ENCODE measurements at regions not wholly inside any gene's neighbourhood (a gene's known extent, or its start where the extent isn't known, plus 50 kb on each side); places are given as distances from the start of the nearest gene placed in this dataset.

DNA sequence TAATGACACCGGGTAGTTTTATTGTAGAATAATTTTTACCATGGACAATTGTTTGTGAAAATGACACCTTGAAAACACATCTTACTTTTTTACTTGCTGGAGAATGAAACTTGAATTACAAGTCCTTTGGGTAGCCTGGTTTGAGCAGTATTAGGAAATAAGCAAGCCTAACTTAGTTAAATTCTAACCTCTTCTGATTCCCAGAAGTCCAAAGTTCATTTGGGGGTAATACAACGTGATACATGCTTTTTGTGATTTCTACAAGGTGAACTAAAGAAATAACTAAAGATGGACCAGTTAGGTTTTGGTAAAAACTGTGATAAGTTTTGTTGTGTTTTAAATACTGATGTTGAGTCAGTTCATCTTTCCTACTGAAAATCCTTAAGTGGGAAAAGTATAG lies 135.4 kb upstream of the DMRT1 start (continued):
- TF ChIP-seq SMAD1 (CRISPR knock-in tag; IDR thresholded peaks at IDR 0.05; ENCODE audit: borderline replicate concordance, low read depth): no peak
- TF ChIP-seq NFKB2 (CRISPR knock-in tag; IDR thresholded peaks at IDR 0.05; ENCODE audit: borderline replicate concordance): no peak
- no peak for TF ChIP-seq KLF13 (CRISPR knock-in tag; IDR thresholded peaks at IDR 0.05)
- no peak; the same call in 1 of the 2 replicates for TF ChIP-seq ESRRA (CRISPR knock-in tag; IDR thresholded peaks at IDR 0.05; ENCODE audit: low read depth)
- TF ChIP-seq ARNT (IDR thresholded peaks at IDR 0.05): no peak
- no peak for TF ChIP-seq IRF2 (CRISPR knock-in tag; IDR thresholded peaks at IDR 0.05)
- TF ChIP-seq EED (CRISPR knock-in tag; IDR thresholded peaks at IDR 0.05): no peak
- TF ChIP-seq FOXP1 (IDR thresholded peaks at IDR 0.05): no peak
- no peak for TF ChIP-seq FOXP1 (CRISPR knock-in tag; IDR thresholded peaks at IDR 0.05)
- no peak for TF ChIP-seq ISX (CRISPR knock-in tag; conservative IDR thresholded peaks at IDR 0.05)
- no peak for TF ChIP-seq GATAD1 (CRISPR knock-in tag; IDR thresholded peaks at IDR 0.05)
- peak; percentile 16; the same call in 1 of the 2 replicates for TF ChIP-seq CREM (IDR thresholded peaks at IDR 0.05)
- no peak for TF ChIP-seq CREM (CRISPR knock-in tag; IDR thresholded peaks at IDR 0.05)
- TF ChIP-seq, protein P1, sequence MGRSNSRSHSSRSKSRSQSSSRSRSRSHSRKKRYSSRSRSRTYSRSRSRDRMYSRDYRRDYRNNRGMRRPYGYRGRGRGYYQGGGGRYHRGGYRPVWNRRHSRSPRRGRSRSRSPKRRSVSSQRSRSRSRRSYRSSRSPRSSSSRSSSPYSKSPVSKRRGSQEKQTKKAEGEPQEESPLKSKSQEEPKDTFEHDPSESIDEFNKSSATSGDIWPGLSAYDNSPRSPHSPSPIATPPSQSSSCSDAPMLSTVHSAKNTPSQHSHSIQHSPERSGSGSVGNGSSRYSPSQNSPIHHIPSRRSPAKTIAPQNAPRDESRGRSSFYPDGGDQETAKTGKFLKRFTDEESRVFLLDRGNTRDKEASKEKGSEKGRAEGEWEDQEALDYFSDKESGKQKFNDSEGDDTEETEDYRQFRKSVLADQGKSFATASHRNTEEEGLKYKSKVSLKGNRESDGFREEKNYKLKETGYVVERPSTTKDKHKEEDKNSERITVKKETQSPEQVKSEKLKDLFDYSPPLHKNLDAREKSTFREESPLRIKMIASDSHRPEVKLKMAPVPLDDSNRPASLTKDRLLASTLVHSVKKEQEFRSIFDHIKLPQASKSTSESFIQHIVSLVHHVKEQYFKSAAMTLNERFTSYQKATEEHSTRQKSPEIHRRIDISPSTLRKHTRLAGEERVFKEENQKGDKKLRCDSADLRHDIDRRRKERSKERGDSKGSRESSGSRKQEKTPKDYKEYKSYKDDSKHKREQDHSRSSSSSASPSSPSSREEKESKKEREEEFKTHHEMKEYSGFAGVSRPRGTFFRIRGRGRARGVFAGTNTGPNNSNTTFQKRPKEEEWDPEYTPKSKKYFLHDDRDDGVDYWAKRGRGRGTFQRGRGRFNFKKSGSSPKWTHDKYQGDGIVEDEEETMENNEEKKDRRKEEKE (IDR thresholded peaks at IDR 0.05): no peak
- TF ChIP-seq HNF4G (IDR thresholded peaks at IDR 0.05; ENCODE audit: borderline replicate concordance, low read depth, low read length): peak; percentile 60
- TF ChIP-seq HNF4G (CRISPR knock-in tag; IDR thresholded peaks at IDR 0.05; ENCODE audit: borderline replicate concordance, low read depth): no peak
- TF ChIP-seq, protein P2, sequence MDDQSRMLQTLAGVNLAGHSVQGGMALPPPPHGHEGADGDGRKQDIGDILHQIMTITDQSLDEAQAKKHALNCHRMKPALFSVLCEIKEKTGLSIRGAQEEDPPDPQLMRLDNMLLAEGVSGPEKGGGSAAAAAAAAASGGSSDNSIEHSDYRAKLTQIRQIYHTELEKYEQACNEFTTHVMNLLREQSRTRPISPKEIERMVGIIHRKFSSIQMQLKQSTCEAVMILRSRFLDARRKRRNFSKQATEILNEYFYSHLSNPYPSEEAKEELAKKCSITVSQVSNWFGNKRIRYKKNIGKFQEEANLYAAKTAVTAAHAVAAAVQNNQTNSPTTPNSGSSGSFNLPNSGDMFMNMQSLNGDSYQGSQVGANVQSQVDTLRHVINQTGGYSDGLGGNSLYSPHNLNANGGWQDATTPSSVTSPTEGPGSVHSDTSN (CRISPR knock-in tag; IDR thresholded peaks at IDR 0.05; ENCODE audit: borderline replicate concordance): no peak
- TF ChIP-seq ZMAT3 (CRISPR knock-in tag; conservative IDR thresholded peaks at IDR 0.05): no peak
- peak; percentile 9; the same call in 1 of the 2 replicates for TF ChIP-seq PPARG (CRISPR knock-in tag; conservative IDR thresholded peaks at IDR 0.05)
- TF ChIP-seq ZNF441 (CRISPR knock-in tag; IDR thresholded peaks at IDR 0.05; ENCODE audit: borderline replicate concordance): no peak
- TF ChIP-seq RBFOX2 (IDR thresholded peaks at IDR 0.05; ENCODE audit: low read depth, low read length): peak; percentile 5
- no peak for TF ChIP-seq RFX1 (IDR thresholded peaks at IDR 0.05)
- TF ChIP-seq GABPB1 (CRISPR knock-in tag; IDR thresholded peaks at IDR 0.05): no peak
- no peak for TF ChIP-seq REXO4 (CRISPR knock-in tag; IDR thresholded peaks at IDR 0.05; ENCODE audit: borderline replicate concordance)
- TF ChIP-seq ZNF547 (CRISPR knock-in tag; IDR thresholded peaks at IDR 0.05): no peak
- TF ChIP-seq, protein P3, sequence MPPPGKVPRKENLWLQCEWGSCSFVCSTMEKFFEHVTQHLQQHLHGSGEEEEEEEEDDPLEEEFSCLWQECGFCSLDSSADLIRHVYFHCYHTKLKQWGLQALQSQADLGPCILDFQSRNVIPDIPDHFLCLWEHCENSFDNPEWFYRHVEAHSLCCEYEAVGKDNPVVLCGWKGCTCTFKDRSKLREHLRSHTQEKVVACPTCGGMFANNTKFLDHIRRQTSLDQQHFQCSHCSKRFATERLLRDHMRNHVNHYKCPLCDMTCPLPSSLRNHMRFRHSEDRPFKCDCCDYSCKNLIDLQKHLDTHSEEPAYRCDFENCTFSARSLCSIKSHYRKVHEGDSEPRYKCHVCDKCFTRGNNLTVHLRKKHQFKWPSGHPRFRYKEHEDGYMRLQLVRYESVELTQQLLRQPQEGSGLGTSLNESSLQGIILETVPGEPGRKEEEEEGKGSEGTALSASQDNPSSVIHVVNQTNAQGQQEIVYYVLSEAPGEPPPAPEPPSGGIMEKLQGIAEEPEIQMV (CRISPR knock-in tag; IDR thresholded peaks at IDR 0.05; ENCODE audit: low read depth): no peak
- no peak for TF ChIP-seq KDM3A (CRISPR knock-in tag; IDR thresholded peaks at IDR 0.05; ENCODE audit: low read depth)
- TF ChIP-seq, protein P4, sequence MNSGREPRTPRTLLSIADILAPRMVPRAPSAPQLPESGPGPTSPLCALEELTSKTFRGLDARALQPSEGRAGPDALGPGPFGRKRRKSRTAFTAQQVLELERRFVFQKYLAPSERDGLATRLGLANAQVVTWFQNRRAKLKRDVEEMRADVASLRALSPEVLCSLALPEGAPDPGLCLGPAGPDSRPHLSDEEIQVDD (CRISPR knock-in tag; IDR thresholded peaks at IDR 0.05; ENCODE audit: borderline replicate concordance): no peak
- peak; percentile 11; the same call in 1 of the 2 replicates for TF ChIP-seq FOXA3 (CRISPR knock-in tag; IDR thresholded peaks at IDR 0.05)
- TF ChIP-seq ZNF83 (CRISPR knock-in tag; IDR thresholded peaks at IDR 0.05; ENCODE audit: borderline replicate concordance): no peak
- TF ChIP-seq ZSCAN29 (CRISPR knock-in tag; conservative IDR thresholded peaks at IDR 0.05): no peak

Measured in HepG2 (cell line).